Ascending aorta (tissue), 2 donors: ENCODE measurements at regions not wholly inside any gene's neighbourhood (a gene's known extent, or its start where the extent isn't known, plus 50 kb on each side); places are given as distances from the start of the nearest gene placed in this dataset.
A peak's percentile ranks its signal among the peaks of the same experiment; 100 is the strongest.

Experiments used
- DNase-seq, 2 donors: peaks; one replicate each; pipeline ENCODE4 v3.0.0-alpha.2; 2019; ENCODE audit warnings: low spot score in 2 of 2
- H3K27ac ChIP-seq, 2 donors: fragments of 200-600 bp; sonication (generic); one replicate each; pipeline ENCODE4 v1.5.1; 2016 to 2017; ENCODE audit warnings: mild to moderate bottlenecking in 1 of 2
- H3K27me3 ChIP-seq: fragments of 200-600 bp; sonication (generic); one replicate; pipeline ENCODE4 v1.5.1; 2017
- H3K36me3 ChIP-seq, 2 donors: fragments of 200-600 bp; sonication (generic); one replicate each; pipeline ENCODE4 v1.5.1; 2016
- H3K4me1 ChIP-seq, 2 donors: fragments of 200-600 bp; sonication (generic); one replicate each; pipeline ENCODE4 v1.5.1; 2016 to 2017; ENCODE audit warnings: mild to moderate bottlenecking in 1 of 2
- H3K4me3 ChIP-seq, 2 donors: fragments of 200-600 bp; sonication (generic); one replicate each; pipeline ENCODE4 v1.5.1; 2016 to 2017; ENCODE audit warnings: mild to moderate bottlenecking in 1 of 2
- H3K9me3 ChIP-seq, 2 donors: fragments of 200-600 bp; sonication (generic); one replicate each; pipeline ENCODE4 v1.5.1; 2016
- CTCF ChIP-seq, 3 experiments: fragments of 200-600 bp in 2 of 3; fragments of 450-650 bp in 1 of 3; sonication (generic) in 2 of 3; IDR thresholded peaks; one replicate each; pipeline ENCODE4 v1.5.1; 2016 to 2019; ENCODE audit warnings: antibody characterized with exemption in 3 of 3, mild to moderate bottlenecking in 1 of 3, moderate library complexity in 1 of 3
- intact Hi-C: fragments of 100-400 bp; cut with DNase I; formaldehyde crosslinking; loops from one replicate; pipeline ENCODE4 v1.15.1; 2023

- no peak for DNase-seq
- no peaks in the 10 kb centered on the region for H3K27me3 ChIP-seq
- no peaks in the 10 kb centered on the region for H3K9me3 ChIP-seq
- intact Hi-C loops: no loop called here
- no peak overlapping the region for H3K4me3 ChIP-seq
- H3K36me3 ChIP-seq: no peaks in the 10 kb centered on the region
- no peaks in the 10 kb centered on the region for H3K4me1 ChIP-seq
- no peak for TF ChIP-seq CTCF (IDR thresholded peaks at IDR 0.05)
- no peak overlapping the region for H3K27ac ChIP-seq
These were observed 1239.7 kb downstream of the C4orf33 start for GRCh38 chr4:130335417-130336194.

GRCh38 chr4:130336585-130337217 lies 1240.7 kb downstream of the C4orf33 start:
- TF ChIP-seq CTCF (IDR thresholded peaks at IDR 0.05): peak in 2 of 3 experiments; percentile 20 to 37
- no peak overlapping the region for H3K27ac ChIP-seq
- intact Hi-C loops: no loop called here
- no peak for DNase-seq
- H3K27me3 ChIP-seq: no peaks in the 10 kb centered on the region
- no peaks in the 10 kb centered on the region for H3K9me3 ChIP-seq
- no peak overlapping the region for H3K4me3 ChIP-seq
- no peaks in the 10 kb centered on the region for H3K36me3 ChIP-seq
- no peaks in the 10 kb centered on the region for H3K4me1 ChIP-seq

- no peaks in the 10 kb centered on the region for H3K27me3 ChIP-seq
- no peak overlapping the region for H3K27ac ChIP-seq
- H3K4me3 ChIP-seq: no peak overlapping the region
- TF ChIP-seq CTCF (IDR thresholded peaks at IDR 0.05): no peak
- DNase-seq: no peak
- H3K9me3 ChIP-seq: no peaks in the 10 kb centered on the region
- no peaks in the 10 kb centered on the region for H3K4me1 ChIP-seq
- H3K36me3 ChIP-seq: no peaks in the 10 kb centered on the region
- intact Hi-C loops: no loop called here
These were observed 1242.9 kb downstream of the C4orf33 start for GRCh38 chr4:130338851-130339250.

GRCh38 chr4:130349745-130350144 lies 1253.8 kb downstream of the C4orf33 start:
- no peaks in the 10 kb centered on the region for H3K4me1 ChIP-seq
- intact Hi-C loops: no loop called here
- H3K9me3 ChIP-seq: no peaks in the 10 kb centered on the region
- no peak overlapping the region for H3K27ac ChIP-seq
- no peak overlapping the region for H3K4me3 ChIP-seq
- H3K27me3 ChIP-seq: no peaks in the 10 kb centered on the region
- DNase-seq: no peak
- no peak for TF ChIP-seq CTCF (IDR thresholded peaks at IDR 0.05)
- H3K36me3 ChIP-seq: no peaks in the 10 kb centered on the region

GRCh38 chr4:130356873-130357272 lies 1260.9 kb downstream of the C4orf33 start:
- Histone ChIP-seq H3K27ac (no peak overlapping the region), H3K9me3 (no peaks in the 10 kb centered on the region), H3K27me3 (no peaks in the 10 kb centered on the region), H3K4me1 (no peaks in the 10 kb centered on the region), H3K4me3 (no peak overlapping the region), H3K36me3 (no peaks in the 10 kb centered on the region)
- no peak for DNase-seq
- intact Hi-C loops: no loop called here
- TF ChIP-seq CTCF (IDR thresholded peaks at IDR 0.05): no peak
